Hepatocyte (in vitro differentiated cells): ENCODE measurements at regions not wholly inside any gene's neighbourhood (a gene's known extent, or its start where the extent isn't known, plus 50 kb on each side); places are given as distances from the start of the nearest gene placed in this dataset.

Experiments
- DNase-seq: peaks from one replicate; pipeline ENCODE4 v3.0.0-alpha.2; 2016; ENCODE audit warnings: low spot score
- H2AFZ ChIP-seq: fragments of 200-600 bp; sonication (generic); 2 replicates; pipeline ENCODE4 v1.6.0; 2016; ENCODE audit warnings: antibody characterized with exemption, mild to moderate bottlenecking
- H3K27ac ChIP-seq: fragments of 200-600 bp; sonication (generic); 2 replicates; pipeline ENCODE4 v1.5.1; 2016; ENCODE audit warnings: mild to moderate bottlenecking
- H3K27me3 ChIP-seq: fragments of 200-600 bp; sonication (generic); 2 replicates; pipeline ENCODE4 v1.6.1; 2016
- H3K36me3 ChIP-seq: fragments of 200-600 bp; sonication (generic); replicated peaks from 2 replicates; pipeline ENCODE4 v1.5.1; 2016; ENCODE audit warnings: low read depth; ENCODE audit not compliant: insufficient read depth
- H3K4me1 ChIP-seq: fragments of 200-600 bp; sonication (generic); 2 replicates; pipeline ENCODE4 v1.5.1; 2016; ENCODE audit warnings: mild to moderate bottlenecking, moderate library complexity; ENCODE audit not compliant: insufficient read depth
- H3K4me2 ChIP-seq: fragments of 200-600 bp; sonication (generic); 2 replicates; pipeline ENCODE4 v1.6.0; 2016
- H3K4me3 ChIP-seq: fragments of 200-600 bp; sonication (generic); 2 replicates; pipeline ENCODE4 v1.5.1; 2016; ENCODE audit warnings: mild to moderate bottlenecking
- H3K79me2 ChIP-seq: fragments of 200-600 bp; sonication (generic); 2 replicates; pipeline ENCODE4 v1.6.0; 2017; ENCODE audit warnings: mild to moderate bottlenecking
- H3K9me2 ChIP-seq: fragments of 200-600 bp; sonication (generic); replicated peaks from 2 replicates; pipeline ENCODE4 v1.6.0; 2017; ENCODE audit warnings: mild to moderate bottlenecking; ENCODE audit not compliant: insufficient read depth
- H3K9me3 ChIP-seq: fragments of 200-600 bp; sonication (generic); 2 replicates; pipeline ENCODE4 v1.5.1; 2016; ENCODE audit warnings: low read depth, mild to moderate bottlenecking
- H4K20me1 ChIP-seq: fragments of 200-600 bp; sonication (generic); 2 replicates; pipeline ENCODE4 v1.6.0; 2016; ENCODE audit warnings: mild to moderate bottlenecking; ENCODE audit not compliant: insufficient read depth, poor library complexity, severe bottlenecking
- CTCF ChIP-seq: fragments of 200-600 bp; sonication (generic); IDR thresholded peaks from 2 replicates; pipeline ENCODE4 v1.5.1; 2016; ENCODE audit warnings: antibody characterized with exemption, mild to moderate bottlenecking; ENCODE audit not compliant: poor library complexity
- EZH2 ChIP-seq: fragments of 200-600 bp; sonication (generic); IDR thresholded peaks from 2 replicates; pipeline ENCODE4 v1.6.1; 2016; ENCODE audit warnings: antibody characterized with exemption, mild to moderate bottlenecking, borderline replicate concordance
- EZH2phosphoT487 ChIP-seq: fragments of 200-600 bp; sonication (generic); IDR thresholded peaks from one replicate; pipeline ENCODE4 v1.6.1; 2018; ENCODE audit warnings: antibody characterized with exemption, mild to moderate bottlenecking, low read depth, moderate library complexity; ENCODE audit not compliant: unreplicated experiment, severe bottlenecking
- WGBS: methylation state at CpG from one replicate; pipeline ENCODE4 v1.1.6; 2016; ENCODE audit warnings: low lambda C conversion rate; ENCODE audit errors: missing lambda C conversion rate; 5-methylcytosine and 5-hydroxymethylcytosine counted together

GRCh38 chr14:39957987-39958386 is 525.8 kb upstream of the FBXO33 start:
- Histone ChIP-seq H3K4me3 (no peak overlapping the region), H3K9me3 (no peaks in the 10 kb centered on the region), H2AFZ (no peak overlapping the region), H3K9me2 (no peaks in the 10 kb centered on the region), H3K4me1 (no peaks in the 10 kb centered on the region), H3K4me2 (no peak overlapping the region), H4K20me1 (no peaks in the 10 kb centered on the region), H3K36me3 (no peaks in the 10 kb centered on the region), H3K27me3 (no peaks in the 10 kb centered on the region), H3K79me2 (no peaks in the 10 kb centered on the region), H3K27ac (no peak overlapping the region)
- WGBS: 86% methylated on average over 3 of the region's 3 CpGs
- TF ChIP-seq EZH2 (no peak), EZH2phosphoT487 (no peak), CTCF (no peak)
- no peak for DNase-seq

- Histone ChIP-seq H3K27ac (no peak overlapping the region), H3K9me3 (no peaks in the 10 kb centered on the region), H3K79me2 (no peaks in the 10 kb centered on the region), H4K20me1 (no peaks in the 10 kb centered on the region), H3K4me1 (no peaks in the 10 kb centered on the region), H3K4me3 (no peak overlapping the region), H3K9me2 (no peaks in the 10 kb centered on the region), H2AFZ (no peak overlapping the region), H3K27me3 (no peaks in the 10 kb centered on the region), H3K36me3 (no peaks in the 10 kb centered on the region), H3K4me2 (no peak overlapping the region)
- 62% methylated on average over 3 of the region's 3 CpGs for WGBS
- no peak for DNase-seq
- no peak for TF ChIP-seq CTCF
- no peak for TF ChIP-seq EZH2
- no peak for TF ChIP-seq EZH2phosphoT487
Observed at GRCh38 chr14:39957290-39957689, 525.1 kb upstream of the FBXO33 start.

GRCh38 chr14:39956372-39956771 is 524.1 kb upstream of the FBXO33 start:
- no peaks in the 10 kb centered on the region for H3K36me3 ChIP-seq
- DNase-seq: no peak
- no peaks in the 10 kb centered on the region for H3K4me1 ChIP-seq
- H4K20me1 ChIP-seq: no peaks in the 10 kb centered on the region
- H3K27me3 ChIP-seq: no peaks in the 10 kb centered on the region
- no peaks in the 10 kb centered on the region for H3K9me2 ChIP-seq
- WGBS: 98% methylated on average over 4 of the region's 4 CpGs
- TF ChIP-seq EZH2phosphoT487: no peak
- peak; percentile 27 for TF ChIP-seq CTCF
- H3K27ac ChIP-seq: no peak overlapping the region
- no peaks in the 10 kb centered on the region for H3K79me2 ChIP-seq
- H3K9me3 ChIP-seq: no peaks in the 10 kb centered on the region
- no peak overlapping the region for H3K4me2 ChIP-seq
- no peak overlapping the region for H3K4me3 ChIP-seq
- H2AFZ ChIP-seq: no peak overlapping the region

GRCh38 chr14:39948235-39948634 is 516.0 kb upstream of the FBXO33 start:
- Histone ChIP-seq H3K9me2 (no peaks in the 10 kb centered on the region), H3K4me1 (no peaks in the 10 kb centered on the region), H3K79me2 (no peaks in the 10 kb centered on the region), H3K4me3 (no peak overlapping the region), H3K4me2 (no peak overlapping the region), H3K36me3 (no peaks in the 10 kb centered on the region), H3K27ac (no peak overlapping the region), H3K27me3 (no peaks in the 10 kb centered on the region), H2AFZ (no peak overlapping the region), H3K9me3 (no peaks in the 10 kb centered on the region), H4K20me1 (no peaks in the 10 kb centered on the region)
- WGBS: 79% methylated on average over 2 of the region's 2 CpGs
- DNase-seq: no peak
- no peak for TF ChIP-seq CTCF
- no peak for TF ChIP-seq EZH2
- TF ChIP-seq EZH2phosphoT487: no peak
